CD4-positive, CD25-positive, alpha-beta regulatory T cell (primary cell): ENCODE measurements at regions not wholly inside any gene's neighbourhood (a gene's known extent, or its start where the extent isn't known, plus 50 kb on each side); places are given as distances from the start of the nearest gene placed in this dataset.
"Not testable (repeated sequence)": the region's sequence is repeated elsewhere in the genome, so short reads cannot be mapped to it uniquely, and the experiment has no call there.

Experiments used
- ATAC-seq, 2 donors: fragments of 150-1000 bp; cut with Tn5 transposase; one replicate each; pipeline ENCODE4 v1.10.0; 2021; ENCODE audit warnings: low read depth in 2 of 2, moderate number of reproducible peaks in 2 of 2, moderate library complexity in 1 of 2
- DNase-seq, 3 donors: peaks; one replicate each; pipeline versions ENCODE4 v3.0.0 to v3.0.0-alpha.2; 2012 to 2022; ENCODE audit warnings: mixed read lengths in 1 of 3
- H3K27ac ChIP-seq: one replicate; pipeline ENCODE4 v1.7.0; 2013; ENCODE audit warnings: mild to moderate bottlenecking, low read length; ENCODE audit not compliant: insufficient read depth, poor library complexity, severe bottlenecking
- H3K27me3 ChIP-seq: one replicate; pipeline ENCODE4 v1.7.0; 2013; ENCODE audit warnings: low read length; ENCODE audit not compliant: control insufficient read depth, insufficient read depth
- H3K36me3 ChIP-seq: one replicate; pipeline ENCODE4 v1.7.0; 2013; ENCODE audit warnings: mild to moderate bottlenecking, low read length, moderate library complexity; ENCODE audit not compliant: control insufficient read depth, insufficient read depth
- H3K4me1 ChIP-seq: 2 replicates; pipeline ENCODE4 v1.7.0; 2013; ENCODE audit warnings: mild to moderate bottlenecking, low read length; ENCODE audit not compliant: insufficient read depth, control insufficient read depth, poor library complexity, severe bottlenecking
- H3K4me3 ChIP-seq: one replicate; pipeline ENCODE4 v1.7.0; 2013; ENCODE audit warnings: low read depth, mild to moderate bottlenecking, low read length, moderate library complexity
- H3K9me3 ChIP-seq, 2 experiments: 1 replicate in 1 of 2; 2 replicates in 1 of 2; pipeline ENCODE4 v1.7.0; 2013; ENCODE audit warnings: low read length in 2 of 2, mild to moderate bottlenecking in 1 of 2, moderate library complexity in 1 of 2; ENCODE audit not compliant: control insufficient read depth in 2 of 2
- H3K27ac Mint-ChIP-seq, 3 donors: one replicate each; pipeline ENCODE4 v1.8.0; 2020 to 2022; ENCODE audit warnings: mild to moderate bottlenecking in 3 of 3, mixed read lengths in 3 of 3, moderate library complexity in 2 of 3
- H3K27me3 Mint-ChIP-seq: one replicate; pipeline ENCODE4 v1.8.0; 2022; ENCODE audit warnings: mild to moderate bottlenecking, mixed read lengths
- H3K36me3 Mint-ChIP-seq: one replicate; pipeline ENCODE4 v1.8.0; 2020; ENCODE audit warnings: mixed read lengths
- H3K4me1 Mint-ChIP-seq, 4 donors: one replicate each; pipeline ENCODE4 v1.8.0; 2020 to 2022; ENCODE audit warnings: mixed read lengths in 4 of 4, mild to moderate bottlenecking in 1 of 4
- H3K4me3 Mint-ChIP-seq, 4 donors: one replicate each; pipeline ENCODE4 v1.8.0; 2020 to 2022; ENCODE audit warnings: mild to moderate bottlenecking in 4 of 4, mixed read lengths in 4 of 4, moderate library complexity in 3 of 4
- H3K9me3 Mint-ChIP-seq, 7 donors: one replicate each; pipeline ENCODE4 v1.8.0; 2020 to 2022; ENCODE audit warnings: mixed read lengths in 7 of 7, mild to moderate bottlenecking in 3 of 7, moderate library complexity in 2 of 7

GRCh38 chr1:148336121-148336918, 146.8 kb downstream of the PPIAL4G start:
- peaks cover 9 to 36% (median 19%) of the 10 kb centered on the region in 4 donors for H3K4me1 Mint-ChIP-seq
- peaks cover 20% of the 10 kb centered on the region for H3K4me1 ChIP-seq
- not testable (repeated sequence) for H3K36me3 ChIP-seq, ATAC-seq, H3K36me3 Mint-ChIP-seq, DNase-seq, H3K4me3 ChIP-seq, H3K27ac ChIP-seq, H3K9me3 ChIP-seq, H3K9me3 Mint-ChIP-seq
- peaks cover 16% of the 10 kb centered on the region for H3K27me3 ChIP-seq
- peak overlapping the region; percentile 88 to 96 (median 95) for H3K4me3 Mint-ChIP-seq
- peak overlapping the region in 2 of 3 donors; percentile 84 to 95 for H3K27ac Mint-ChIP-seq
- peaks cover 71% of the 10 kb centered on the region for H3K27me3 Mint-ChIP-seq

- H3K4me3 ChIP-seq: peak overlapping the region; percentile 98
Measured at GRCh38 chr1:148334339-148335130, 148.6 kb downstream of the PPIAL4G start.

GRCh38 chr1:148333875-148334338, 149.2 kb downstream of the PPIAL4G start:
- Histone ChIP-seq H3K36me3 (no peaks in the 10 kb centered on the region), H3K4me1 (peaks cover 21% of the 10 kb centered on the region), H3K27me3 (peaks cover 22% of the 10 kb centered on the region), H3K27ac (no peak overlapping the region), H3K9me3 (no peaks in the 10 kb centered on the region), H3K4me3 (peak overlapping the region; percentile 98)
- H3K27ac Mint-ChIP-seq: peak overlapping the region; percentile 95 to 99 (median 98)
- no peaks in the 10 kb centered on the region for H3K9me3 Mint-ChIP-seq
- peaks cover 9 to 36% (median 20%) of the 10 kb centered on the region in 4 donors for H3K4me1 Mint-ChIP-seq
- DNase-seq (no peak), ATAC-seq (no peak)
- H3K36me3 Mint-ChIP-seq: peaks cover 3% of the 10 kb centered on the region
- peaks cover 69% of the 10 kb centered on the region for H3K27me3 Mint-ChIP-seq
- peak overlapping the region; percentile 88 to 96 (median 95) for H3K4me3 Mint-ChIP-seq

More at GRCh38 chr1:148334339-148335130, 148.6 kb downstream of the PPIAL4G start:
- Mint-ChIP-seq H3K36me3 (peaks cover 3% of the 10 kb centered on the region), H3K4me1 (peaks cover 9 to 36% (median 19%) of the 10 kb centered on the region in 4 donors), H3K27ac (peak overlapping the region; percentile 95 to 99 (median 98)), H3K4me3 (peak overlapping the region; percentile 88 to 96 (median 95)), H3K27me3 (peaks cover 69% of the 10 kb centered on the region), H3K9me3 (no peaks in the 10 kb centered on the region)
- H3K4me1 ChIP-seq: peaks cover 20% of the 10 kb centered on the region
- no peaks in the 10 kb centered on the region for H3K36me3 ChIP-seq
- peak; percentile 64 to 85 (median 65) for DNase-seq
- no peaks in the 10 kb centered on the region for H3K9me3 ChIP-seq
- H3K27me3 ChIP-seq: peaks cover 19% of the 10 kb centered on the region
- peak; percentile 67 to 75 for ATAC-seq
- no peak overlapping the region for H3K27ac ChIP-seq

GRCh38 chr1:148328884-148329283, 154.2 kb downstream of the PPIAL4G start:
- Mint-ChIP-seq H3K36me3 (peaks cover 7% of the 10 kb centered on the region), H3K4me3 (no peak overlapping the region), H3K9me3 (peaks cover 0 to 4% (median 0%) of the 10 kb centered on the region in 7 donors)

GRCh38 chr1:148325031-148325430, 158.1 kb downstream of the PPIAL4G start:
- not testable (repeated sequence) for H3K4me3 Mint-ChIP-seq, H3K9me3 Mint-ChIP-seq, DNase-seq, H3K36me3 Mint-ChIP-seq, H3K4me3 ChIP-seq, H3K27ac Mint-ChIP-seq, ATAC-seq, H3K4me1 Mint-ChIP-seq, H3K27ac ChIP-seq, H3K36me3 ChIP-seq, H3K9me3 ChIP-seq, H3K4me1 ChIP-seq
- H3K27me3 ChIP-seq: peaks cover 15% of the 10 kb centered on the region
- H3K27me3 Mint-ChIP-seq: peaks cover 58% of the 10 kb centered on the region

More at GRCh38 chr1:148328884-148329283, 154.2 kb downstream of the PPIAL4G start:
- peaks cover 6% of the 10 kb centered on the region for H3K4me1 ChIP-seq
- no peaks in the 10 kb centered on the region for H3K36me3 ChIP-seq
- peaks cover 24% of the 10 kb centered on the region for H3K27me3 ChIP-seq
- DNase-seq (no peak), ATAC-seq (no peak)
- H3K9me3 ChIP-seq: peaks cover 0 to 4% of the 10 kb centered on the region in 2 experiments
- Mint-ChIP-seq H3K27me3 (peaks cover 46% of the 10 kb centered on the region), H3K27ac (no peak overlapping the region), H3K4me1 (peaks cover 0 to 5% (median 4%) of the 10 kb centered on the region in 4 donors)
- no peak overlapping the region for H3K4me3 ChIP-seq
- no peak overlapping the region for H3K27ac ChIP-seq

- not testable (repeated sequence) for H3K4me3 Mint-ChIP-seq, H3K4me1 Mint-ChIP-seq, DNase-seq, H3K36me3 ChIP-seq, H3K9me3 ChIP-seq, H3K9me3 Mint-ChIP-seq, H3K36me3 Mint-ChIP-seq, ATAC-seq, H3K4me1 ChIP-seq, H3K27ac ChIP-seq, H3K27ac Mint-ChIP-seq, H3K4me3 ChIP-seq
- H3K27me3 Mint-ChIP-seq: peaks cover 61% of the 10 kb centered on the region
- H3K27me3 ChIP-seq: peaks cover 12% of the 10 kb centered on the region
Measured at GRCh38 chr1:148324465-148324864, 158.6 kb downstream of the PPIAL4G start.

GRCh38 chr1:148320079-148320478, 163.0 kb downstream of the PPIAL4G start:
- Histone ChIP-seq H3K4me1 (peaks cover 12% of the 10 kb centered on the region), H3K27me3 (peaks cover 30% of the 10 kb centered on the region)
- not testable (repeated sequence) for H3K36me3 ChIP-seq, ATAC-seq, H3K9me3 Mint-ChIP-seq, H3K9me3 ChIP-seq, H3K4me3 Mint-ChIP-seq, H3K4me3 ChIP-seq, H3K27ac ChIP-seq, H3K27ac Mint-ChIP-seq, H3K36me3 Mint-ChIP-seq, DNase-seq
- H3K4me1 Mint-ChIP-seq: peaks cover 4 to 24% (median 14%) of the 10 kb centered on the region in 4 donors
- peaks cover 76% of the 10 kb centered on the region for H3K27me3 Mint-ChIP-seq
